ENCODE measurements at regions not wholly inside any gene's neighbourhood (a gene's known extent, or its start where the extent isn't known, plus 50 kb on each side); places are given as distances from the start of the nearest gene placed in this dataset.

DNA sequence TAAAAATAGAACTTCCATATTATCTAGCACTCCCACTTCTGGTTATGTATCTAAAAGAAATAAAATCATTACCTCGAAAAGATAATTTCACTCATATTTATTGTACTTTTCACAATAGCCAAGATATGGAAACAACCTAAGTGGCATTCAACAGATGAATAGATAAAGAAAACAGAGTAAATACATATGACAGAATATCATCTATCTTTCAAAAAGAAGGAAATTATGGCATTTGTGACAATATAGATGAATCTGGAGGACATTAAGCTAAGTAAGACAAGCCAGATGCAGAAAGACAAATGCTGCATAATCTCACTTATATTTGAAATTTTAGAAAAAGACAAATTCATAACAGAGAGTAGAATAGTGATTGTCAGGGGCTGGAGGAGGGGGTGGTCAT is 590.0 kb upstream of the ANO3 start:
- Mint-ChIP-seq H3K9me3 (peaks cover 7 to 10% of the 10 kb centered on the region in 2 donors), H3K27ac (no peak overlapping the region), H3K36me3 (no peaks in the 10 kb centered on the region)
- DNase-seq (ENCODE audit: low spot score in 2 of 2) (no peak), ATAC-seq (no peak)

DNA sequence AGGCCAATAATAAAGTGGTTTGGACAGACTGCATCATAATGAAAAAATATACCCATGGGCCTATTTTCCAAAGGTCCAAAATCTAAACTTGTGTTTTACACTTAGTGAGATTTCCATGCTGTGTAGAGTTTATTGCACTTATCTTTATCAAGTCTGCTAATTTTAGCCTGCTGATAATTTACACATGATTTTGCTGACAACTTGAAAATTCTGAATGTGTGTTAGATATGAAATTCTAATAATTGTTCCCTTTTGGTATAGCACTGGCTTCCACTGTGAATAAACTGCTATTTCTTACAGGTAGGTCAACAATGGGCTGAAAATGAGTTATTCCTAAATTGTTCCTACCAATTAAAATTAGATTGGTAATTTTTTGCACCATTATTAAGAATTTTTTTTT is 589.1 kb upstream of the ANO3 start:
- H3K27ac Mint-ChIP-seq = no peak overlapping the region
- ATAC-seq (no peak), DNase-seq (ENCODE audit: low spot score in 2 of 2) (no peak)
- peaks cover 4 to 10% of the 10 kb centered on the region in 2 donors for H3K9me3 Mint-ChIP-seq
- no peaks in the 10 kb centered on the region for H3K36me3 Mint-ChIP-seq

DNA sequence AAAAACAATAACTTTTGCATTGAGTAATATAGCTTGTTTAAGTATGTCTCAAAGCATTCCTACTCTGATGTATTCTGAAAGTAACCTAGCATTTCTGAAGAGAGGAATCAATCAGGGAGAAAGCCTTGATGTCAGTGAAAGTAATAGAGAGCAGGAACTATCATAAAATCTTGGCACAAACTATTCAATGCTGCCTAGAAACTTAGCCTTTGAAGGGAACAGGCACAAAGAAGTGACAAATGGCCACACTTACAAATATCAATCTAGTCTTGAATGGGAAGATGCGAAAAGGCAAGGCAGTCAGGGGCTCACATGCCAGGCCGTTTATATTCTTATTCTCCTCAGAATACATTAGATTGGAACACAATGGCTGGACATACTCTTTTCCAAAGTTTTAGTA is 576.5 kb upstream of the ANO3 start:
- Mint-ChIP-seq H3K36me3 (peaks cover 0 to 7% of the 10 kb centered on the region in 2 donors), H3K27ac (no peak overlapping the region), H3K9me3 (peaks cover 12 to 24% of the 10 kb centered on the region in 2 donors)
- ATAC-seq = no peak
- DNase-seq (ENCODE audit: low spot score in 2 of 2) = no peak

DNA sequence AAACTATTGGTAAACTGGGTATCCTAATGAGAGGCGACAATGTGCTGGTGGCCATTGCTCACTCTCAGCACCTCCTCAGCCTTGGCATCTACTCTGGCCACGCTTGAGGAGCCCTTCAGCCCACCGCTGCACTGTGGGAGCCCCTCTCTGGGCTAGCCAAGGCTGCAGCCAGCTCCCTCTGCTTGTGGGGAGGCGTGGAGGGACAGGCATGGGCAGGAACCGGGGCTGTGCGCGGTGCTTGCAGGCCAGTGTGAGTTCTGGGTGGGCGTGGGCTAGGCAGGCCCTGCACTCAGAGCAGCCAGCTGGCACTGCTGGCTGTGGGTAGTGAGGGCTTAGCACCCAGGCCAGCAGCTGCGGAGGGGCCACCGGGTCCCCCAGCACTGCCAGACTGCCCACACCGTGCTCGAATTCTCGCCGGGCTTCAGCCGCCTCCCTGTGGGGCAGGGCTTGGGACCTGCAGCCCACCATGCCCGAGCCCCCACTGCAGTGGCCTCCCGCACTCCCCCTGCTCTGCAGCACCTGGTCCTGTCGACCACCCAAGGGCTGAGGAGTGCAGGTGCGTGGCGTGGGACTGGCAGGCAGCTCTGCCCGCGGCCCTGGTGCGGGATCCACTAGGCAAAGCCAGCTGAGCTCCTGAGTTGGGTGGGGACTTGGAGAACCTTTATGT is 575.9 kb upstream of the ANO3 start:
- ATAC-seq = no peak
- no peak overlapping the region for H3K27ac Mint-ChIP-seq
- H3K9me3 Mint-ChIP-seq = peaks cover 18 to 31% of the 10 kb centered on the region in 2 donors
- H3K36me3 Mint-ChIP-seq = peaks cover 0 to 14% of the 10 kb centered on the region in 2 donors
- DNase-seq (ENCODE audit: low spot score in 2 of 2) = no peak

DNA sequence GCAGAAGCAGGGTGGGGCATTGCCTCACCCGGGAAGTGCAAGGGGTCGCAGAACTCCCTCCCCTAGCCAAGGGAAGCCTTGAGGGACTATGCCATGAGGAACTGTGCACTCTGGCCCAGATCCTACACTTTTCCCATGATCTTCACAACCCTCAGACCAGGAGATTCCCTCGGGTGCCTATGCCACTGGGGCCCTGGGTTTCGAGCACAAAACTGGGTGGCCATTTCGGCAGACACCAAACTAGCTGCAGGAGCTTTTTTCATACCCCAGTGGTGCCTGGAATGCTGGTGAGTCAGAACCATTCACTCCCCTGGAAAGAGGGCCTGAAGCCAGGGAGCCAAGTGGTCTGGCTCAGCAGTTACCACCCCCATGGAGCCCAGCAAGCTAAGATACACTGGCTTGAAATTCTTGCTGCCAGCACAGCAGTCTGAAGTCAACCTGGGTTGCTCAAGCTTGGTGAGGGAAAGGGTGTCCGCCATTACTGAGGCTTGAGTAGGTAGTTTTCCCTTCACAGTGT is 573.7 kb upstream of the ANO3 start:
- Mint-ChIP-seq H3K9me3 (peaks cover 28 to 31% of the 10 kb centered on the region in 2 donors), H3K36me3 (peaks cover 0 to 16% of the 10 kb centered on the region in 2 donors), H3K27ac (no peak overlapping the region)
- ATAC-seq = no peak
- no peak for DNase-seq (ENCODE audit: low spot score in 2 of 2)

DNA sequence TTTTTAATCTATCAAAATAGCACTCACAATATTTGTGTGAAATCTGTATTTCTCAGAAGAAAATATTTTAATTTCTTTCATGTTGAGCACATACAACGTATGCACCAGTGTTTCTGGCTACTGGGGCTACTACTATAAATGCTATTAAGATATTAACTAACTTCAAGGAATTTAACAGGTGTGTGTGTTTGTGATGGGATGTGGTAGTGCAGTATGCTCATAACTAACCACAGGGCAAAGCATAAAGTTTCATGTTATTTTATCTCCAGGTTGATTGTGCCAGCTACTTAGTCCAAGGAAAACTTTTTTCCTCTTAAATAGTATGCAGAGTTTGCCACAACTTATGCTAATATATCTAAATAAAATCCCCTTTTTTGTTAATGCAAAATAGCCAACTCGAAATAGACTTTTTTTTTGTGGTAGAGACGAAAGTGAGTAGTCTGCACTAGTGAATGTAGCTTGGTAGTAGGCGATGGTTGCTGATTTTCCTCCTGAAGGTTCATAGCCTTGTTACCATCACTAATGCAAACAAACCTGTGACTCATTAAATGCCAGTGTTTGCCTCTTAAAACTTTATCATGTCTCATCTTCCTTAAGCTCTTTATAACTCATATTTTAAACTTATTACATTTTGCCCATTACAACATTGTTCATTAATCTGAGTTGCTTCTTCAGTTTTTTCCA is 565.5 kb upstream of the ANO3 start:
- H3K36me3 Mint-ChIP-seq = peaks cover 0 to 4% of the 10 kb centered on the region in 2 donors
- ATAC-seq = no peak
- H3K9me3 Mint-ChIP-seq = peaks cover 20 to 30% of the 10 kb centered on the region in 2 donors
- no peak overlapping the region for H3K27ac Mint-ChIP-seq
- no peak for DNase-seq (ENCODE audit: low spot score in 2 of 2)

DNA sequence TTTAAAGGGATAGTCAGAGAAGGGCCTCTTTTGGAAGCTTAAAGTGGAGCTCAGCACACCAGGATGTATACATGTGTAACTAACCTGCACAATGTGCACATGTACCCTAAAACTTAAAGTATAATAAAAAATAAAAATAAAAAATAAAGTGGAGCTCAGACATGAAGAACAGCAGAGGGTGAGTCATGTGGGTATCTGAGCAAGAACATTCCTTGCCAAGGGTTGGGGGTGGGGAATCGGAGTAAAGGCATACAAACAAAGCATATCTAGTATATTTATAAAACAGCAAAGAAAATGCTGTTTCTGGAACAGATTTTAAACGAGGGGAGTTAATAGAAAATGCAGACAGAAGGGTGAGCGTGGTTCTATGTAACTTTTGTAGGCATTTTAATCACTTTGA is 562.6 kb upstream of the ANO3 start:
- no peak for ATAC-seq
- H3K27ac Mint-ChIP-seq = no peak overlapping the region
- DNase-seq (ENCODE audit: low spot score in 2 of 2) = no peak
- peaks cover 0 to 4% of the 10 kb centered on the region in 2 donors for H3K36me3 Mint-ChIP-seq
- peaks cover 10 to 20% of the 10 kb centered on the region in 2 donors for H3K9me3 Mint-ChIP-seq

DNA sequence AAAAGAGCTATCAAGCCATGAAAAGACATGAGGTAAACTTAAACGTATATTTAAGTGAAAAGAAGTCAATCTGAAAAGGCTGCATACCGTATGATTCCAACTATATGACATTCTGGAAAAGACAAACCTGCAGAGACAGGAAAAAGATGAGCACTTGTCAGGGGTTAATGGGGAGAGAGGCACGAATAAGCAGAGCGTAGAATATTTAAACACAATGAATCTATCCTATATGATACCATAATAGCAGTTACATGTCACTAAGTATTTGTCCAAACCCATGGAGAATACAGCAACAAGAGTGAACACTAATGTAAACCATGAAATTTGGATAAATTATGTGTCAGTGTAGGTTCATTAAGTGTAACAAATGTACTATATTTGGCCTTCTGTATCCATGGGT is 560.3 kb upstream of the ANO3 start:
- Mint-ChIP-seq H3K9me3 (peaks cover 10 to 20% of the 10 kb centered on the region in 2 donors), H3K36me3 (peaks cover 0 to 4% of the 10 kb centered on the region in 2 donors), H3K27ac (no peak overlapping the region)
- ATAC-seq = no peak
- no peak for DNase-seq (ENCODE audit: low spot score in 2 of 2)

DNA sequence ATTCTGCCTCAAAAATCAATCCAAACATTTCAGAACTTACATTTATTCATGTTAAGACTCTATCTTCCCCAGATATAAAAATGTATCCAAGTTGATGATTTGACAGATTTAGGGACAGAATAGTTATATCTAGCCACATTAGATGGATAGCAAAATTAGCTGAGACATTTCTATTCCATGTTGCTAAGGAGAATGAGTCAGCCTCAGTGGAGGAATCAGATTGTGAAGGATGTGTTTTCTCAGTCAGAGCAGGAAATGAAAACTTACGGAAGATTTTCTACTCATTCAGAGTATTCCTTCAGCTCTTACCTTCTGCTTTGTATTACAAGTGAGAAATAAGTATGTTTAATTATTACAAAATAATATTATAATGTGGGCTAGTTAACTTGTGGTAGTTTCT is 556.3 kb upstream of the ANO3 start:
- DNase-seq (ENCODE audit: low spot score in 2 of 2) (no peak), ATAC-seq (no peak)
- H3K9me3 Mint-ChIP-seq = peaks cover 0 to 11% of the 10 kb centered on the region in 2 donors
- peaks cover 0 to 4% of the 10 kb centered on the region in 2 donors for H3K36me3 Mint-ChIP-seq
- H3K27ac Mint-ChIP-seq = no peak overlapping the region

DNA sequence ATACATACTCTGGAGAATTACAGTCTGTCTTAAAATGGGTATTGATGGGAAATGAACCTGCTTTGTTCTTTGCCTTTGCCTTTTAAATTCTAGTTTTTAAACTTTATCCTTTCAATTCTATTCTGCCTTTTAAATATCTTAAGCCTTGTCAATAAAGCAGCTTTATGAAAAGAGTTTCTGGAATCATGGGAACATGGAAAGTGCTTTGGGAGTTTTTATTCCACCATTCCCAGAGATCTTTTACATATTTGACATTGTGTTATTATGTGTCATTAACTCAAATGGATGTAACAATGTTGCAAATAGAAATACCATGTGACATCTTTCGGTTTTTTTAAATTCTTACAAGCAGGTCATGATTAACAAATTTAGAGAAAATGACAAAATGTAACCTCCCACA is 555.7 kb upstream of the ANO3 start:
- H3K27ac Mint-ChIP-seq = no peak overlapping the region
- peaks cover under 1 to 5% of the 10 kb centered on the region in 2 donors for H3K9me3 Mint-ChIP-seq
- peaks cover 0 to 1% of the 10 kb centered on the region in 2 donors for H3K36me3 Mint-ChIP-seq
- DNase-seq (ENCODE audit: low spot score in 2 of 2) = no peak
- ATAC-seq = no peak

DNA sequence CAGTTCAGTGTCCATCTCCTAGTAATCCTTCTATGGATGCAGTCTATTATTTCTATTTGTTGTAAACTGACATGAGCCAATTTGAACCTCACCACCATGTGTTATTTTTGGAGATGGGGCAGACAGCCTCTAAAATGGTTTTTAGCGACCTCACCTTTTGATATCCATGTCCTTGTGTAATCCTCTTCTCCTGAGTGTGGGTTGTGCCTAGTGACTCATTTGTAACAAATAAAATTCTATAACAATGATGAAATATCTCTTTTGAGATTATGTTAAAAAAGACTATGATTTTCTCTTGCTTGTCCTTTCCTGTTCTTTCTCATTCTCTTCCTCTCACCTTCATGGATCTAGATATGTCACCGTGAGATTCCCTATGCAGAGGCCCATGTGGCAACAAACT is 554.6 kb upstream of the ANO3 start:
- no peak for DNase-seq (ENCODE audit: low spot score in 2 of 2)
- Mint-ChIP-seq H3K9me3 (peaks cover 8 to 11% of the 10 kb centered on the region in 2 donors), H3K36me3 (peaks cover 0 to 5% of the 10 kb centered on the region in 2 donors), H3K27ac (no peak overlapping the region)
- ATAC-seq = no peak

DNA sequence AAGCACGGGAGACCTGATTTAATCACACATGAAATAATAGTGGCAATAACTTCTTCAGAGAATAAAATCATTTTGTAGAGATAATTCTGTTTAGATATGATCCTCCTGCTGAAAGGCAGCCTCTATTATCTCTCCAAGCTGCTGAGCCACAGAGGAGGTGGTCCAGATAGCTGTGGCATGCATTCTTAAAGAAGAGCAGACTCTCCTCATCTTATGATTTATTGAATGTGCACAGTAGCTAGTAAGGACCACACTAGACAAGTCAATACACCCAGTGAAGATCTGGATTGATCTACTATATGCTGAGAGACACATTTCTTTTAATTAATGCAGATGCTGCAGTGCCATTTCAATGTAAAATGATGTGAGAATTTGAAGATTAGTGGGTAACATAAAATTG is 552.9 kb upstream of the ANO3 start:
- ATAC-seq (no peak), DNase-seq (ENCODE audit: low spot score in 2 of 2) (no peak)
- H3K36me3 Mint-ChIP-seq = peaks cover 0 to 5% of the 10 kb centered on the region in 2 donors
- H3K27ac Mint-ChIP-seq = no peak overlapping the region
- peaks cover 18 to 25% of the 10 kb centered on the region in 2 donors for H3K9me3 Mint-ChIP-seq

DNA sequence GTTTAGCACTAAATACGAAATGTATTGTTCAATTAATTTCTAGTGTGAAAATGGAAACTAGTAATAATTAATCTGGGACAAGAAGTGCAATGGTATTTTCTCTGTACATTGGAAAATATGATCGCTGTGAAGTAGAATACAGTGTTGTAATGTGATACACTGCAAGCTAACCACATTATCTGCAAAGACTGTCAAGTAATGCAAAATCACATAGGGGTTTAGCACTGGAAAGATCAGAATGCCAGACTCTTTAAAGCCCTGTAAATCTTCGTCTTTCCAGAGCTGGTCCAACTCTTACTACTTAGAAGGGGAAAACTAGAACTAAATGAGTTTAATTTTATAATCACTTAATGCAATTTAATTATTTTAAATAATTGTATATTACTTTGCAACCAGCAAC is 544.5 kb upstream of the ANO3 start:
- peaks cover 0 to 4% of the 10 kb centered on the region in 2 donors for H3K36me3 Mint-ChIP-seq
- H3K9me3 Mint-ChIP-seq = peaks cover 18 to 24% of the 10 kb centered on the region in 2 donors
- DNase-seq (ENCODE audit: low spot score in 2 of 2) (no peak), ATAC-seq (no peak)
- H3K27ac Mint-ChIP-seq = no peak overlapping the region

DNA sequence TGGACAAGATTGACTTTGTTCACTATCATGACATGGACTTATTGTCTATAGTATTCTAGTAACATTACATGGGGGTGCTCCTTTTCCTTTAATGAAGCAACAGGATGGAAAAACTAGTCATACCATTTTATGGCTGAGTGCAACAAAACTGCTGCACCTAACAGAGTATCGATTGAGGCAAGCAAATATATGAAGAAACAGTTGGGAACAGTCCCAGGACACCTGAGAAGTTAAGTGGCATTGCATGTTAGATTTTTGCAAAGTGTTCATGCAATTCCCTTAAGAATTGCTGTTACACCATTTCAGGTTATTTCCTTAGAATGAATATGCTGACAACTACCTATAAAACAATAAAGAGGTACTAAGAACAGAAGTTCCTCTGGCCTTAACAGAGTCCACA is 541.5 kb upstream of the ANO3 start:
- Mint-ChIP-seq H3K36me3 (peaks cover 0 to 4% of the 10 kb centered on the region in 2 donors), H3K9me3 (peaks cover 5 to 14% of the 10 kb centered on the region in 2 donors), H3K27ac (no peak overlapping the region)
- DNase-seq (ENCODE audit: low spot score in 2 of 2) (no peak), ATAC-seq (no peak)

DNA sequence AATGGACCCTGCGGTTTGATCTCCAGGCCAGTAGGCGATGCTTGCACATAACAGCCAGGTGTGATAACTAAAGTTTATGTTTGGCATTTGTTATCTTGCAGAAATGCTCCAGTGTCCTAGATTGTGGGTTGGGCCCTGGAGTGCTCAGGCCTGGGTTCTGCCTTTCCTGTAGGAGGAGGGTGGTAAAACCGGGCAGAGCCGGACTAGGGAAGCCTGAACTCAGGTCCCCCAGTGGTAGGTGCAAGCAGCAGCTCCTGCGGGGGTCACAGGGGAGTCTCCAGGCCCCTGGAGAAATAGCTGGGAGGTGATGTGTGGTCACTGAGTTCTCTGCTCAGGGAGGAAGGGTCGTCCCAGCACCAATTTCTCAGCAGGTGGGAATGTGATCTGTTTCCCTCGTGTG is 538.3 kb upstream of the ANO3 start:
- ATAC-seq (no peak), DNase-seq (ENCODE audit: low spot score in 2 of 2) (no peak)
- Mint-ChIP-seq H3K36me3 (no peaks in the 10 kb centered on the region), H3K9me3 (peaks cover 11 to 22% of the 10 kb centered on the region in 2 donors), H3K27ac (no peak overlapping the region)

DNA sequence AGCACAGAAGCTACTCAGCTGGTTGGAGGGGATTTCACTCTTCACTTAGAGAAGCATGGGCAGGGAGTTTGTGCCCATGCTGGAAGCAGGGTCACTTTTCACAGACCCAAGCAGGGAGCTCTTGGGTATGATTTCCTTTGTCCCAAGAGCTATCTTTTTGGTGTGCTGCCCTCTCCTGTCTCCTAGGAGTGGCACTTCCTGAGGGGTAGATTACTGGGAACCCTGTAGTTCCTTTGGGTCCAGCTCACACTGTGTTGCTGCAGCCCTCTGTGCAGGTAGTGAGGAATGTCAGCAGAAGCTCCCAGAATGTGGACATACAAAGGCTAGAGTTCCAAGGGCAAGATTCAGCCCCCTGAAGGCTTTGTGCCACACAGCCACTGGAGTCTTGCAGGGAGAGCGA is 537.1 kb upstream of the ANO3 start:
- H3K9me3 Mint-ChIP-seq = peaks cover 7 to 18% of the 10 kb centered on the region in 2 donors
- no peaks in the 10 kb centered on the region for H3K36me3 Mint-ChIP-seq
- DNase-seq (ENCODE audit: low spot score in 2 of 2) (no peak), ATAC-seq (no peak)
- no peak overlapping the region for H3K27ac Mint-ChIP-seq

DNA sequence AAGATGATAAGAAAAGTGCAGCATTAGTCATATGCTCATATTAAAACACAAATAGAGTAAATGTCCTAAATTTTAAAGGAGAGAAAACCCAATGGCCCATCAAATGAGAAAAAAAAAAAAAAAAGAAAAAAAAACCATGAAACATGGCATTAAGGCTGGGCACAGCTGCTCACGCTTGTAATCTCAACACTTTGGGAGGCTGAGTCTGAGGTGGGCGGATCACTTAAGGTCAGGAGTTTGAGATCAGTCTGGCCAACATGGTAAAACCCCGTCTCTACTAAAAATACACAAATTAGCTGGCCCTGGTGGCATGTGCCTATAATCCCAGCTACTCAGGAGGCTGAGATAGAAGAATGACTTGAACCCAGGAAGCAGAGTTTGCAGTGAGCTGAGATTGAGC is 515.5 kb upstream of the ANO3 start:
- no peaks in the 10 kb centered on the region for H3K36me3 Mint-ChIP-seq
- DNase-seq (ENCODE audit: low spot score in 2 of 2) = no peak
- no peak for ATAC-seq
- H3K9me3 Mint-ChIP-seq = peaks cover 8 to 9% of the 10 kb centered on the region in 2 donors
- H3K27ac Mint-ChIP-seq = no peak overlapping the region

DNA sequence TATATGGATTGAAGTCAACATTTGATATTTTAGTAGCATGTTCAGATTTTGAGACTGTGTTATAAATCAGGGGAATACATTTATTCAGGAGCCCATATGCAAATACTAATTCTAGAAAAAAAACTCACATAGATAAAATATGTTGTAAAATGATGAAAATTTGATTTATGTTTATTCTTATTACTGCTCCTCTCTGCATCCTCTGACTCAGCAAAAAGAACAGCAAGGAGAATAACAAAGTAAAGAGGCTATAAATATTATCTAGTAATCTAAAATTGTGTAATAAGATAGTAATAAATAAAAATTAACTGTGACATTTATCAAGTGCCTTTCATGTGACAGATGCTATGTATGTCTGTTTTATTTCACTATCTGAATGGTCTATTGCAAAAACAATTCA is 507.2 kb upstream of the ANO3 start:
- Mint-ChIP-seq H3K9me3 (peaks cover 4 to 19% of the 10 kb centered on the region in 2 donors), H3K36me3 (no peaks in the 10 kb centered on the region), H3K27ac (no peak overlapping the region)
- ATAC-seq (no peak), DNase-seq (ENCODE audit: low spot score in 2 of 2) (no peak)

All from activated naive CD4-positive, alpha-beta T cell treated with anti-CD3 and anti-CD28 coated beads, Interleukin-2, amount 50 U/mL, for 72 hours (primary cell).